SU-DHL-6 (cell line): ENCODE measurements at regions not wholly inside any gene's neighbourhood (a gene's known extent, or its start where the extent isn't known, plus 50 kb on each side); places are given as distances from the start of the nearest gene placed in this dataset.

Source experiments
- EZH2phosphoT487 ChIP-seq: fragments of 200-600 bp; sonication (generic), shearing (Covaris generic); conservative IDR thresholded peaks from 2 replicates; pipeline ENCODE4 v1.6.1; 2018; ENCODE audit warnings: mild to moderate bottlenecking, antibody characterized with exemption, low read length, moderate library complexity, mixed read lengths
- TF ChIP-seq, protein P1 (sequence below): fragments of 200-600 bp; sonication (generic); IDR thresholded peaks from one replicate; pipeline ENCODE4 v1.5.1; 2017; ENCODE audit warnings: antibody characterized with exemption, mild to moderate bottlenecking, low read length, moderate library complexity; ENCODE audit not compliant: insufficient read depth, poor library complexity, severe bottlenecking

DNA sequence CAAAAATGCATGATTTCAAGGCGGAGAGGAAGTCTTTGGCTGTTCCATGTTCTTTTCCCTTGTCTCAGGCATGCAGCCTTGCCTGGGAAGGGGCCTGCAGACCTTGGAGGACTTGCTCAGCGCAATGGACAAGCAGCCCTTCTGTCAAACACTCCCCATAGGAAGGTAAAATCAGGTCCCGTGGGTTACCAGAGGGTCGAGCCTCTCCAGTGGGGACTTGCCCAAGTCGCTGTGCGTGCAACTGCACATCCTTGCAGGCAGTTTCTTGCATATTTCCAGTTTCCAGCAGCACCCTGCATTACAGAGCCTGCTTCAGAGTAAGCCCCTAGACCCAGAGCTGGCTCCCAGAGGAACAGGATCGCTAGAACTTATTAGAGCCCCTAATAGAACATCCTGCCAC lies 75.5 kb upstream of the KLF13 start:
- TF ChIP-seq, protein P1, sequence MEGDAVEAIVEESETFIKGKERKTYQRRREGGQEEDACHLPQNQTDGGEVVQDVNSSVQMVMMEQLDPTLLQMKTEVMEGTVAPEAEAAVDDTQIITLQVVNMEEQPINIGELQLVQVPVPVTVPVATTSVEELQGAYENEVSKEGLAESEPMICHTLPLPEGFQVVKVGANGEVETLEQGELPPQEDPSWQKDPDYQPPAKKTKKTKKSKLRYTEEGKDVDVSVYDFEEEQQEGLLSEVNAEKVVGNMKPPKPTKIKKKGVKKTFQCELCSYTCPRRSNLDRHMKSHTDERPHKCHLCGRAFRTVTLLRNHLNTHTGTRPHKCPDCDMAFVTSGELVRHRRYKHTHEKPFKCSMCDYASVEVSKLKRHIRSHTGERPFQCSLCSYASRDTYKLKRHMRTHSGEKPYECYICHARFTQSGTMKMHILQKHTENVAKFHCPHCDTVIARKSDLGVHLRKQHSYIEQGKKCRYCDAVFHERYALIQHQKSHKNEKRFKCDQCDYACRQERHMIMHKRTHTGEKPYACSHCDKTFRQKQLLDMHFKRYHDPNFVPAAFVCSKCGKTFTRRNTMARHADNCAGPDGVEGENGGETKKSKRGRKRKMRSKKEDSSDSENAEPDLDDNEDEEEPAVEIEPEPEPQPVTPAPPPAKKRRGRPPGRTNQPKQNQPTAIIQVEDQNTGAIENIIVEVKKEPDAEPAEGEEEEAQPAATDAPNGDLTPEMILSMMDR = no peak
- TF ChIP-seq EZH2phosphoT487 = no peak
